AML-193 (cell line): ENCODE measurements at regions not wholly inside any gene's neighbourhood (a gene's known extent, or its start where the extent isn't known, plus 50 kb on each side); places are given as distances from the start of the nearest gene placed in this dataset.

ENCODE experiments used
- DNase-seq, 2 experiments: peaks; one replicate each; lab custom pipeline; 2025; lab: John Stamatoyannopoulos, UW

DNA sequence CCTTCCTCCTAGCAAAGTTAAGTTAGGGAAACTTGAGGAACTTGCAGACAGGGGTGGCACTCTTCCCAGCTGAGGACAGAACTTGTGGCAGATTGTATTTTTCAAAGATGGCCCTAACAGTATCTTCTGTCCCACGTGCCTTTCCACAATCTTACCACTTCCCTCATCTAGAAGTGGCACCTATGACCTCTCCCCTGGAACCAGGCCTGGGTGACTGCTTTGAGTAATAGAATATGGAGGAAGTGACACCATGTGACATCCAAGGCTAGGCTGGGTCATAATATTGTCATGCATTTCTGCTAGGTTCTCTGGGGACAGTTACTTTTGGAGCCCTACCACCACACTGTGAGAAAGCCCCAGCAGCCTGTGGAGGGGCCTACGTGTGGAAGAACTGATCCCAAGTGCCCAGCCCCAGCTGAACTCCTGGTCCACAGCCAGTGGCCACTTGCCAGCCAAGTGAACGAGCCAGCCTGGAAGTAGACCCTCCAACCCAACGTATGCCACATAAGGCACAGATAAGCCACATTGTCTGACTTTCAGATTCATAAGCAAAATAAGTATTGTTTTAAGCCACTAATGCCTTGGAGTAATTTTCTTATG lies 193.7 kb downstream of the PTPN20 start:
- peak; percentile 0 to 7 for DNase-seq

DNA sequence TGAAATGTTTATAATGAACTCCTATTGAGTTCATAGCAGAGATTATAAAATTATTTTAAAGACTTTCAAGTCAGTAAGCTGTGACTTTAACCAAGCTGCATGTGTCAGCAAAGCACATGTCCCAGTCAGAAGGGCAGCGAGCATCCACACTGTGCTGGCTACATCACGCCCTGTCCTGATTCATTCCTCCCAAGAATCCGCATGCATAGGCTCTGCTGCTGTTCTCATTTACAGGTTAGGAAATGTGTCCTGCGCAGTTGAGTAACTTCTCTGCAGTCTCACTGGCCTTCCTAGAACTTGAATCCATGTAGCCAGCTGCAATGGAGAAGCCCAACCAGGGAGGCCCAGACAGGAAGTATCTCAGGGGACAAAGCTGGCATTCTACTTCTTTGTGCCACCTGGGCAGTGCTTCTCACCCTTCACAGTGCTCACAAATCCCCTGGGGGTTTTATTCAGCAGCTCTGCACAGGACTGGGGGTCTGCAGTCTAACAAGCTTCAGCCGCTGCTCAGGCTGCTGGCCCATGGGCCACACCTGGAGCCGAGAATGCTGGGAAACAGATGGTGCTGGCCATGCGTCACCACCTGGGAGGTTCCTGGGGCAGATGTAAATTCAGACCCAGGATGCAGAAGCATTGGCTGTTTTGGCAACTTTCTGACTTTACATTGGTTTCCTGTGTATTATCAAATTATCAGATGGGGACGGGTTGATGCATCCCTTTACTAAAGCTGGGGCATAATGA lies 192.8 kb upstream of the GDF10 start:
- no peak for DNase-seq

DNA sequence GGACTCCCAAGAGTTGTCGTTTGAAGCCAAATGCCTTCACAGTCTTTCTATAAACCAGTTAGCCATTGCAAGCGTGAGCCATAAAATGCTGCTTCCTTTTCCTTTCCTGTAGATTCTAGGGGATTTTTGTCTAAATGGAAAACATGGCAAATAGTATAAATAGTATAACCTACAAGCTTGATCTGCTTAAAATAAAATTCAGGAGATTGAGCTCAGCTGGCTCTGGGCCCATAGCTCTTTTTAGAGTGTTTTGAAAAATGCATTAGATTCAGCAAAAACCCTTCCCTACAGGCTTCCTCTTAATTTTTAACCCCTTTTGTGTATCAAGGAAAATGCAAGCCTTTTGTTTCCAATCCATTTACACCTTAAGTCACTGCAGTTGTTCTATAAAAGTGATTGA lies 190.1 kb upstream of the GDF10 start:
- DNase-seq: no peak

DNA sequence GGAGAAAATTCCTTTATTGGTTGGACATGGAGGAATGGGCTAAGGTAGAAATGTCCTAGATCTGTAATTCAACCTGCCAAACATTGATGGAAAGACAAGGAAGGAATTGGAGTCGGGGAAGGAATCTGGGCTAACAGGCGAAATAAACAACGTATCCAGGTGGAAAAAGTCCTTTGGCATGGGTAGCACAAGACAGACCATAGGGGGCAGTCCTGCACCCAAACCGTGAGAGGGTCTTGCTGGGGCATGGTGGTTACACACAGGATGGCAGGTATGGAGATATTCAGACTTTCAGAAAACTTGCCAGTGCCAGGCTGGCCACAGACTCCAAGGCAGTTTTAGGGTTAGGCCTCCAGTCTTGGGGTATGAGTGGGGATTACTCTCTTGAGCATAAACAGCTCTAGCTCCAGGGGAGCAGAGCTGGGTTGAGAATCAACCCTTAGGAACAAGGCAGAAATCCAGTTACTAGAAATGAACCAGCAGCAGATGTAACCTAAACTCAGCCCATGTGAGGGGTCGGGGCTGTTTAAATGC lies 188.6 kb upstream of the GDF10 start:
- DNase-seq: no peak

DNA sequence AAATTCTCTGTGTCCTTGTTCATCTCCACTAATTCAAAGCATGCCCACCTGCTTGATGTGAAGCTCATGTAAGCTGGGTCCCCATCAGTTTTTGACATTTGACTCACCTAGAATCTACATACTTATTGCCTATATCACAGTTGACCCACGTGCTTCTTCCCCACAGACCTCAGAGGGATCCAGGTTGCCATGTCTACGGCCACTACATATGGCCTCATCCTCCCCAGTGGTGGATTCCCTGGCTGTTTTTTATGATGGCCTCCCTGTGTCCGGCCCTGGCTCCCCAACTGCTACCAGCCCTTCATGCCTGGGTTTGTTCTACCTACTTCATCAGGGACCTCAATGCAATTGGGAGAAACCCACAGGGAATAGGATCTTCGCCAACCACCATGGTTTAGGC lies 187.4 kb upstream of the GDF10 start:
- no peak for DNase-seq

DNA sequence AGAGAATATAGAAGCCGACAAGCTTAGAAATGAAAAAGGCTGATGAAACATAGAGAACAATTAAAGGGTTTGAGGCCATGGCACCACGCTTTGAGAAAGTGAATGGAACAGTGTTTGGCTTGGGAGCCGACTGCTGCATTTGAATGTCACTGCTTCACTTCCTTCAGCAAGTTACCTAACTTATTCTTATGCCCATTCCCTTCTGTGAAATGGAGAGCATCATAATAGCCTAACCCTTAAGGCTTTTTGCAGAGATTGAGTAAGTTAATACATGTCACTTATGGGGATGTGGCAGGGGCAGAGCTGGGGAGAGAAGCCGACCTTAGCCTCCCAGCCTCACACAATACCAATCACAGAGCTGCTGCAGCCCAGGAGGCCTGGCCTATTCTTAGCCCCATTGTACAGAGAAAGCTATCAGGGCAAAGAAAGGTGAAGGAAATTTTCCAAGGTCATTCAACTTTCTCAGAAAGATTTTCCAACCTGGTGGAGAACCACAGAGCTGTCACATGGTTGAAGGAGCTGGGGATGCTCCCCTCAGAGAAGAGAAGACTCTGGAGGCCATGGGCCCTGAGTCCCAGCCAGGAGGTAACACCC lies 186.0 kb upstream of the GDF10 start:
- DNase-seq: no peak

DNA sequence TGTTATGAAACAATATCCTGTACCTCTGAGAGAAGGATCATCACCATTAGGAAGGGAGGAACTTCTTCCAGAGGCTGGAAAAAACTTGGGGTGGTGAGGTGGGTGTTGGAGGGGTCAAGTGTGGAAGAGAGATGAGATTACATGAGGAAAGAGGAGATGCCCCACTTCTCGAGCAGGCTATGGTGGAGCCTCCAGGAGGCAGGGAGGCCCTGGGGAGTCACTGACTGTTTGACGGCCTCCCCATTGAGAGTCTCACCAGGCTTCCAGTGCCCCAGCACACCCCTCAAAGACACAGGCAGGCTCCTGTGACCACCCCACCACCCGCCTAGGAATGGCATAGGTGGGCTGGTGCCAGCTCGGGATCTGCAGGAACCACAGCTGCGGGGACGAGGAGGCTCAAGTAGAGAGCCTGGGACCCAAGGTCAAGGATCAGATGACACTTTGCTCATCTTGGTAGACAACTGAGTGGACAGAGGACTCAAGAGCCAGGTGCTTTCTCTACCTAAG lies 185.3 kb upstream of the GDF10 start:
- DNase-seq: no peak

DNA sequence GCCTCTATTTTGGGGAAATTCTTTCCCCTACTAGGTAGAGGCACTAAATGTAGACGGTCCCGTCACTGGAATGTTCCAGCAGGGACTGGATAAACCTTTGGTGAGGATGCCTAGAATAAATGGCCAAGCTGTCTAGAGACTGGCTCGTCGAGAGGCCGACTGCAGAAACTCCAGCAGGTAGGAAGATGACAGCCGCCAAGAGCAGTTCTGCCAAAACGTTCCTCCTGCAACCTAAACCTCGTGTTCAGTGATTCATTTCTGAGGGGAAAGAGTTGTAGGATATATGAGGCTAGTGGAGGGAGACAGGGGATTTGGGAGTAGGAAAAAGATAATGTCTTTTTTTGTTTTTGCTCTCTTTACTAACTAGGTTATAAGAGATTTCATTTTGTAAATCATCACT lies 184.7 kb upstream of the GDF10 start:
- DNase-seq: no peak

DNA sequence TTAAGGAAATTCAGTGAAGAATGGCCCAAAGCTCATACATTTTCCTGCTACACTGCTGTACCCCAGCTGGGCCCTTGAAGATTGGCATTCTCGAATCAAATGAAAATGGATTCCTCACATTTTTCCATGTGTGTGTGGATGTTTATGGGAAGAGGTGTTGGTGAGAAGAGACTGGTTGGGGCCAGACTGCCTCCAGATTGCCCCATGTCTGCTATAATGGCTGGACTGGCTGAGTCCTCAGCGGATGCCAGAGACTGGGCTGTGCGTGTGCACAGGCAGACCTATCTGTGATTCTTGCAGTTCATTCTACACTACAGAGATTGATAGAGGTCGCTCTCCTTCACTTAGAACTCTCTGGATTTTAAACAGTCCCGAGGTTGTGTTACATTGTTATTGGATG lies 183.6 kb upstream of the GDF10 start:
- no peak for DNase-seq

DNA sequence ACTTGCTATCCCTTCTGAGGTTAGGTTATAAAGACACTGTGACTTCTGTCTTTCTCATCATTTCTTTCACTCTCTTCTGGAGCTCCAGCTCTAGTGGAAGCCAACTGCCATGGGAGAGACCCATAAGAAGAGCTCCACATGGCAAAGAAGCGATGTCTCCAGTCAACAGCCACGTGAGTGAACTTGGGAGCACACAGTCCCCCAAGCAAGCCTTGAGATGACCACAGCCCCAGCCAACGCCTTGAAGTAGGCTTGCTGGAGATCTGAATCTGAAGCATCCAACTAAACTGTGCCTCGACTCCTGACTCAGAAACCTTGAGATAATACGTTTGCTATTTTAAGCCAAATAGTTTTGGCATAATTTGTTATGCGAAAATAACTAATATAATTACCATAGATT lies 181.7 kb upstream of the GDF10 start:
- DNase-seq: no peak

DNA sequence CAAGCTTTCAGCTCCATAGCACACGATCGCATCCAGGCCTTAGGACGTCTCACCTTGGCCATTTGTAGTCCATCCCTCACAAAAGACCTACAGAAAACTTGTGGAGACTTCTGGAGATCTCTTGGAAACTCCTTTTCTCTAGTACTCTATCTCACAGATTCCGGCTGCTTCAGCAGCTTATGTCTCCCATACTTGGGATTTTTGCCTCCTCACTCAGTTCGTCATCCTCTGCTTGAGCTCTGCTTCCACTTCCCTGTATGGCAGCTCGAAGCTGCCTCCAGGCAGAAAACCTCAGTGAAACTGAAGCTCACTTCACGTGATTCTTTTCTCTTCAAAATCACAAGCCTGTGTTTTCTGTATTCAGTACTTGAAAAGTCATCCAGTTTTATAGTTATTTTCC lies 178.7 kb upstream of the GDF10 start:
- DNase-seq: no peak

DNA sequence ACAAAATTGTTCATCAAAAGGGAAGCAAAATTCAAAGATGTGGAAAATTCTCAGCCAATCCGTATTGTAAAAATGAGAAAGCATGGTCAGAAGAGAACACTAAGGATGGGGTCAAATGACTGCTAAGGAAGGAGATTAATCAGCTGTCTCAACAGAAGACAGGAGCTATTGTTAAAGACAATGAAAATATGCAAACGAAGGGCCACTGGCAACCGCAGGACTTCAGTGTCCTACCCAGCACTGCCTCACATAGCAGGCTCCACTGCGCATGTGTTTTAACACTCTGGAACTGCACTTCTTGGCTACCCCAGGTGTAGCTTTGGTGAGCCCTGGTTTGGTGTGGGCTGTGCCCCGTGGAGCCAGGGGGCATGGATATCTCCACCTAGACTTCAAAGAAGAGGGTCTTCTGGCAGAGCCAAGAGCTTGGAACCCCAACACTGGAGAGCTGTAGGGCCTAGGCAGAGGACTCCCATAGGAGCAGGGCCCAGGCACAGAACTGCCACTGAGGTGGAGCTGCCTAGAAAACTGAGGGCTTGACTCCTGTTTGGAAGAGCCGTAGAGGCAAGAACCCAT lies 176.2 kb upstream of the GDF10 start:
- no peak for DNase-seq

DNA sequence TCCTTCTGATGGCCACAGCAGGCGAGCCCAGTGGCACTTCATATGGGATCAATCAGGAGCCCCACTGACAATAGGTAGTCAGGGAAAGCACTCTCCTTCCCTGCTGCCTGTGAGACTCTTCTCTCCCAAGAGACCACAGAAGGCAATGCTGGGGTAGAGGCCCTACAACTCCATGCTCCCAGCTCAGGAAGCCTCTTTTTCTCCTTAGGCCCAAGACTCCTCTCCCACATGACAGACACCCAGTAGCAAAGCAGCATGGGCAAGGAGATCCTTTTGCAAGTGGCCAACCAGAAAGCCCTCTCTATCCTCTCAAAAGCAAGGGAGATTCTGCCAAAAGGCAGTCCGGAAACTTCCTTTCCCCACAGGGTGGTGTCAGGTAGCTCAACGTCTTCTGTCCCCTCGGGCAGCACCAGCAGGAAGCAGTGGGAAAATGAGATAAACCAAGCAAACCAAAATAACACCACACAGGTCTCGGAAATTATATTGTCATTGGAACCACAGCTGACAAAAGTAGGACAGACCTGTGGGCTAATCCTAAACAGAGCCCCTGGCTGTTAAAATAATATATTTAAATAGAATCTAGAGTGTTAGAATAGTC lies 172.7 kb upstream of the GDF10 start:
- no peak for DNase-seq

DNA sequence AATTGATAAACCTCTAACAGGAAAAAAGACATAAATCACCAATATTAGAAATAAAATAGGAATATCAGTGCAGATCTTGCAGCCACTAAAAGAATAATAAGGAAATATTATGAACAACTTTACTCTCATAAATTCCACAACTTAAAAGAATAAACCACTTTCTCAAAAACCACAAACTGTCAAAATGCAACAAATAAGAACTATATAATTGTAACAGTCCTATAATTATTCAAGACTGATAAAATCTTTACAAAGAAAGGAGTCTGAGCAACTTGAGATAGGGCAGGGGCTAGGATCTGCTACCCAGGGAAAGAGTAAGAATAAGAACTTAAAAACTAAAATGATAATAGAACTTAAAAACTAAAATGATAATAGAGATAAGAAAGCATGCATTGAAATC lies 169.5 kb upstream of the GDF10 start:
- no peak for DNase-seq

DNA sequence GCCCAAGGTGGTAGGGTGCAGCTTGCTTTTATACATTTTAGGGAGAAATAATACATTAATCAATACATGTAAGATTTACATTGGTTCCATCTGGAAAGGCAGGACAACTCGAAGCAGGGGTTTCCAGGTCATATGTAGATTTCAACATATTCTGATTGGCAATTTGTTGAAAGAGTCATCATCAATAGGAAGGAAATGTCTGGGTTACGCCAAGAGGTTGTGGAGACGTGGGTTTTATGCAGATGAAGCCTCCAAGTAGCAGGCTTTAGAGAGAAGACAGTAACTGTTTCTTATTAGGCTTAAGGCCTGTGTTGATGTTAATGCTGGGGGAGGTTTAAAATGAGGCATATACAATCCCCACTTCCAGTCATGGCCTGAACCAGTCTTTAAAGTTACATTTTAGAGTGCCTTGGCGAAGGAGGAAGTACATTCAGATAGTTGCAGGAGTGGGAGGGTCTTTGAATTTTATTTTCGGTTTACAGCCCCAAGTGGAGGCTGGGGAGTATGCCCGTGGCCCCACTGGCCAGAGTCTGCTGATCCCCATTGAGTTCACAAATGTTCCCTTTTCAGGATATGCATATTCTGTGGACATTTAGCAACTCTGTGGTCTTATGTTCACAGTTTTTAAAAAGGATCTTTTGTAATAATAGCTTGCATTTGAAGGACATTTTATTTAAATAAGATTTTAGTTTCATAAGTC lies 166.0 kb upstream of the GDF10 start:
- peak; percentile 3 to 4 for DNase-seq

DNA sequence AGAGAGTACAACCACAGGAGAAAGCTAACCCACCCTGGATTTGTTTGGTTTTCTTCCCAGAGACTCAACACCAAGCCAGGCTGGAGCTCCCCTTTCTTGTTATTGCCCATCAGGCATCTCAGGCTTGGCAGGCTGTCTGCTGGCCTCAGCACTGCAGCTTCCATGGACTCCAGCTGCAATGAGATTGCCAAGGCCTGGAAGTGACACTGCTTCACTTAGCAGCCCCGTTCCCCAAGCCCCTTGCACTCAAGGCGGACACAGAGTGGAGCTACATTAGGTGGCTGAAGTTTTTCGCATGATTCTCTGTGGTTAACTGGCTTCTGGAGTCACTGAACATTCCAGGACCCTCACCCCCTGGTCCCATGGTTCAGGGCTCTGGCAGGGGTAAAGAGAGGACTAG lies 163.1 kb upstream of the GDF10 start:
- DNase-seq: no peak

DNA sequence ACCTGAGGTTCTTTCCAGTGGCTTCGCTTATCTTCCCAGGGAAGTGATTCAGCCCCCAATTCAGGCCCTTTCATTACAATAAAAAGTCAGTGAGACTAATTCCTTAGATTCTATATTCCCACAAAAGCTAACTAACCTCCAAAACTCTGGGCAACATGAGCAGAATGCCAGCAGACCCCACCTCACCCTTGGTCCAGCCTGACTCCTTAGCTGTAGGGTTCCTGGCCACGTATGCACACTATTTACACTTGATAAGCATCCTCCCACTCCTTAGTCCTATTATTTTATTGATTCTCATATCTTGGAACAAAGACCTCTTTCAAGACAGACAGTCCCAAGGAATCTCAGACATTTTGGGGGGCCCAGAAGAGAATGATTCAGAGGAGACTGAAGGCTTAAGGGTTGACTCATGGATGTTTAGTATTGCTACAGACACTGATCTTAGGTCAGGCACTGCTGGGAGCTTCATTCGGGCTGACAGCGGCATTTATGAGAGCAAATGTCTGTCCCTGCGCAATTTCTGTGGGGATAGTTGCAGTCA lies 162.6 kb upstream of the GDF10 start:
- DNase-seq: no peak

DNA sequence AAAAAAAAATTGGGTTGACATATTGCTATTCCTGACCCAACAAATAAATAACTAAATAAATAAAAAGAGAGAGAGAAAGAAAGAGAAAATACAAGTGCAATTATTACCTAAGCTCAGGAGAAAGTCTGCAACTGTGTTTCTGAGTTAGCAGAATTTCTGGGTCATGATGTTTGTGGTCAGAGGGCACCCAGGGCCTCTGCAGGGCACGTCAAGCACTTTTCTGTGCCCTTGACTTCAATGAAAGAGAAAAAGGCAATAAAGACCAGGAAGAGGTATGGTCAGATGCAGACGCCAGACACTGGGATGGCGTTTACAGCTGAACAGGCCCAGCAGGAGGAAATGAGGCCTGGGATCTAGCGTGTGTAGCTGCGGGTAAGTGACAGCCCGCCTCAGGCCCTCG lies 160.9 kb upstream of the GDF10 start:
- DNase-seq: no peak

DNA sequence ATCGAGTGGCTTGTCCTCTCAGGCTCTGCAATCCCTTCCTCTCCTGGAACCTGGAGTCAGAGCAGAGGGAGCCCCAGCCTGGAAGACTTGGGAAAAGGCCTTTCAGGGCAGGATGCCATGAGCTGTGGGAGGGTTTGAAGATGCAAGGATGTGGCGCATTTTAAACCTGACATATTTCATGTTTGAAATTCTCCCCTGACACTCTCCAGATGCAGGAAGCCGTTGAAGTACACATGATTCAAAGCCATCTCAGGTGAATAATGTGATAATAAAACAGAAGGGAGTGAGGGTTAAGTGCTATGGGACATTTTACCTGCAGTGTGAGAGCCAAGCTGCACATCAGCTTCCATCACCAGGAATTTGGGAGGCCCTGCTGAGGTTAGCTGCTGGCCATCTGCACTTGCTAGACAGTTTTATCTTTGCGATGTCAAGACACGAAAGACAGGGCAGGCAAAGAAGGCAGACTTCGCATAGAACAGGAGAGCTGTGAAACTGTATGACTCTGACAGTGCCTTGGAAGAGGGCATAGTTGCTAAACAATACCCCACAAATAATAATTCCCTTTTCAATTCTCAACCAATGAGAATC lies 159.1 kb upstream of the GDF10 start:
- no peak for DNase-seq

DNA sequence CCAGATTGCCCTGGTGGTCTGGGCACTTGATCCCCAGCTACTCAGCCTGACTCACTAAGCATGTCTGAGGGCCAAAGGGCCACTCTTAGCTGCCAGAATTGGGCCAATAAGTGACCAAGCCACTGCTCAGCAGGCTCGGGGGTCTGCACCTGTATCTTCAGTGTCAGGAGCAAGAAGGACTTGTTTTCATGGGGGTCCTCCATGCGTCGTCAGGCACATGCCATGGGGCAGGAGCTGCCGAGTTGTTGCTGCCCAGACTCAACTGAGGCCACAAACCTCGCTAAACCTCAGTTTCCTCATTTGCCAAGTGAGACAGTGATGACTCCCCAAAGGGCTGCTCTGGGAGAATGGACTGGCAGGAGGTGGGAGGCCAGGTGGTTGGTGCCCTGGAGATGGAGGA lies 158.6 kb upstream of the GDF10 start:
- DNase-seq: no peak

DNA sequence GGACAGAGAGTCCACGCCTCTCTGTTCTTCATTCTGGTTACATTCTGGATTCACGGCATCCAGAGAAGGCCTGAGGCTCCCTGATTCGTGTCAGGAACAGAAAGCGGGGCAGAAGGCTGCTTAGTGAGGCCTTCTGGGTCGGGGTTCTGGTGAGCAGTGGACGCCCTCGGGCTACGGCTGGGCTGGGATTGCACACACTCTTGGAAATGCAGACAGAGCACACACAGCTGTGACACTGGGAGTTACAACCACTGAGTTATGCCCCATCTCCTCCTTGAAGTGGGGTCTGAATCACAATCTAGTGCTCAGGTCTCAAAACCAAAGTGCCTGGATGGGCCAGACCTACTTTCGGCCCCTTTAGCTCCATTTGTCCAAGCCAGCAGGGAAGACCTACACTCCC lies 156.9 kb upstream of the GDF10 start:
- DNase-seq: no peak
